Endothelial cell of umbilical vein (primary cell): ENCODE measurements at regions not wholly inside any gene's neighbourhood (a gene's known extent, or its start where the extent isn't known, plus 50 kb on each side); places are given as distances from the start of the nearest gene placed in this dataset.

ENCODE experiments used
- CTCF ChIP-seq, 2 donors: IDR thresholded peaks; 1 replicate in 1 of 2; 2 replicates in 1 of 2; pipeline ENCODE4 v1.5.1; 2011; ENCODE audit warnings: low read length in 2 of 2, mild to moderate bottlenecking in 2 of 2, moderate library complexity in 2 of 2, control low read depth in 1 of 2, inconsistent platforms in 1 of 2, low read depth in 1 of 2; ENCODE audit not compliant: insufficient read depth in 1 of 2; ENCODE audit errors: extremely low read depth in 1 of 2
- EZH2 ChIP-seq: IDR thresholded peaks from 2 replicates; pipeline ENCODE4 v1.6.1; 2012; ENCODE audit warnings: borderline replicate concordance, low read depth, mild to moderate bottlenecking, moderate library complexity, low read length, inconsistent platforms; ENCODE audit not compliant: severe bottlenecking
- FOS ChIP-seq: IDR thresholded peaks from 2 replicates; pipeline ENCODE4 v1.6.1; 2011; ENCODE audit warnings: mild to moderate bottlenecking, low read length, moderate library complexity, borderline replicate concordance; ENCODE audit not compliant: insufficient read depth
- JUN ChIP-seq: IDR thresholded peaks from 2 replicates; pipeline ENCODE4 v1.6.1; 2011; ENCODE audit warnings: borderline replicate concordance, low read depth; ENCODE audit not compliant: insufficient read length, insufficient read depth
- MAX ChIP-seq: IDR thresholded peaks from 2 replicates; pipeline ENCODE4 v1.6.1; 2011; ENCODE audit not compliant: insufficient read depth, insufficient read length
- MYC ChIP-seq: IDR thresholded peaks from one replicate; pipeline ENCODE4 v1.6.1; 2011; ENCODE audit warnings: mild to moderate bottlenecking, low read depth, low read length
- POLR2A ChIP-seq: IDR thresholded peaks from 2 replicates; pipeline ENCODE4 v1.6.1; 2012; ENCODE audit warnings: low read depth, mild to moderate bottlenecking, control low read depth, low read length
- POLR2AphosphoS5 ChIP-seq: IDR thresholded peaks from 2 replicates; pipeline ENCODE4 v1.6.1; 2012; ENCODE audit warnings: low read depth, mild to moderate bottlenecking, control low read depth, low read length, moderate library complexity; ENCODE audit not compliant: insufficient read depth

GRCh38 chr10:31617757-31618156, 298.7 kb downstream of the ZEB1 start:
- no peak for TF ChIP-seq EZH2
- no peak for TF ChIP-seq CTCF (IDR thresholded peaks at IDR 0.05; ENCODE audit: extremely low read depth in 1 of 2, insufficient read depth in 1 of 2, low read depth in 1 of 2, low read length in 2 of 2)
- no peak for TF ChIP-seq POLR2A
- TF ChIP-seq JUN = no peak
- no peak for TF ChIP-seq MAX
- no peak for TF ChIP-seq POLR2AphosphoS5
- TF ChIP-seq MYC = no peak
- TF ChIP-seq FOS = no peak
